ENCODE measurements at regions not wholly inside any gene's neighbourhood (a gene's known extent, or its start where the extent isn't known, plus 50 kb on each side); places are given as distances from the start of the nearest gene placed in this dataset.

- no peak for TF ChIP-seq SOX6 (IDR thresholded peaks at IDR 0.05)
- peak; percentile 82 for TF ChIP-seq SOX6 (CRISPR knock-in tag; IDR thresholded peaks at IDR 0.05)
- no peak for TF ChIP-seq SP5 (CRISPR knock-in tag; IDR thresholded peaks at IDR 0.05; ENCODE audit: borderline replicate concordance, low read depth)
- no peak for TF ChIP-seq ZNF282 (IDR thresholded peaks at IDR 0.05; ENCODE audit: partially characterized antibody)
- TF ChIP-seq IKZF4 (CRISPR knock-in tag; IDR thresholded peaks at IDR 0.05; ENCODE audit: borderline replicate concordance, low read depth, not compliant biosample characterization): no peak
- TF ChIP-seq ZNF33A (CRISPR knock-in tag; IDR thresholded peaks at IDR 0.05; ENCODE audit: borderline replicate concordance): peak; percentile 83; the same call in 1 of the 2 replicates
- no peak for TF ChIP-seq POLR2G (IDR thresholded peaks at IDR 0.05; ENCODE audit: low read depth, low read length)
- TF ChIP-seq CENPX (CRISPR knock-in tag; IDR thresholded peaks at IDR 0.05): no peak
- TF ChIP-seq ZZZ3 (CRISPR knock-in tag; IDR thresholded peaks at IDR 0.05; ENCODE audit: borderline replicate concordance): no peak
- no peak for TF ChIP-seq ZNF792 (CRISPR knock-in tag; IDR thresholded peaks at IDR 0.05)
- TF ChIP-seq NFKB2 (CRISPR knock-in tag; IDR thresholded peaks at IDR 0.05; ENCODE audit: borderline replicate concordance): no peak
- TF ChIP-seq PRDM15 (CRISPR knock-in tag; IDR thresholded peaks at IDR 0.05): no peak
- TF ChIP-seq ZKSCAN1 (IDR thresholded peaks at IDR 0.05; ENCODE audit: low read length): no peak
- no peak for TF ChIP-seq NFYC (CRISPR knock-in tag; IDR thresholded peaks at IDR 0.05)
- no peak for TF ChIP-seq IKZF1 (IDR thresholded peaks at IDR 0.05)
- TF ChIP-seq FUBP1 (CRISPR knock-in tag; IDR thresholded peaks at IDR 0.05; ENCODE audit: borderline replicate concordance): no peak
- TF ChIP-seq ZNF841 (CRISPR knock-in tag; IDR thresholded peaks at IDR 0.05; ENCODE audit: borderline replicate concordance): no peak
- TF ChIP-seq RFX3 (CRISPR knock-in tag; IDR thresholded peaks at IDR 0.05): no peak
- no peak for TF ChIP-seq ATRX (CRISPR knock-in tag; IDR thresholded peaks at IDR 0.05; ENCODE audit: borderline replicate concordance)
- TF ChIP-seq SNAI1 (CRISPR knock-in tag; IDR thresholded peaks at IDR 0.05; ENCODE audit: borderline replicate concordance): no peak
- TF ChIP-seq HNRNPLL (IDR thresholded peaks at IDR 0.05; ENCODE audit: low read depth, low read length, poor library complexity, severe bottlenecking): no peak
- TF ChIP-seq, protein P1, sequence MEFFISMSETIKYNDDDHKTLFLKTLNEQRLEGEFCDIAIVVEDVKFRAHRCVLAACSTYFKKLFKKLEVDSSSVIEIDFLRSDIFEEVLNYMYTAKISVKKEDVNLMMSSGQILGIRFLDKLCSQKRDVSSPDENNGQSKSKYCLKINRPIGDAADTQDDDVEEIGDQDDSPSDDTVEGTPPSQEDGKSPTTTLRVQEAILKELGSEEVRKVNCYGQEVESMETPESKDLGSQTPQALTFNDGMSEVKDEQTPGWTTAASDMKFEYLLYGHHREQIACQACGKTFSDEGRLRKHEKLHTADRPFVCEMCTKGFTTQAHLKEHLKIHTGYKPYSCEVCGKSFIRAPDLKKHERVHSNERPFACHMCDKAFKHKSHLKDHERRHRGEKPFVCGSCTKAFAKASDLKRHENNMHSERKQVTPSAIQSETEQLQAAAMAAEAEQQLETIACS (CRISPR knock-in tag; IDR thresholded peaks at IDR 0.05): no peak
- TF ChIP-seq, protein P2, sequence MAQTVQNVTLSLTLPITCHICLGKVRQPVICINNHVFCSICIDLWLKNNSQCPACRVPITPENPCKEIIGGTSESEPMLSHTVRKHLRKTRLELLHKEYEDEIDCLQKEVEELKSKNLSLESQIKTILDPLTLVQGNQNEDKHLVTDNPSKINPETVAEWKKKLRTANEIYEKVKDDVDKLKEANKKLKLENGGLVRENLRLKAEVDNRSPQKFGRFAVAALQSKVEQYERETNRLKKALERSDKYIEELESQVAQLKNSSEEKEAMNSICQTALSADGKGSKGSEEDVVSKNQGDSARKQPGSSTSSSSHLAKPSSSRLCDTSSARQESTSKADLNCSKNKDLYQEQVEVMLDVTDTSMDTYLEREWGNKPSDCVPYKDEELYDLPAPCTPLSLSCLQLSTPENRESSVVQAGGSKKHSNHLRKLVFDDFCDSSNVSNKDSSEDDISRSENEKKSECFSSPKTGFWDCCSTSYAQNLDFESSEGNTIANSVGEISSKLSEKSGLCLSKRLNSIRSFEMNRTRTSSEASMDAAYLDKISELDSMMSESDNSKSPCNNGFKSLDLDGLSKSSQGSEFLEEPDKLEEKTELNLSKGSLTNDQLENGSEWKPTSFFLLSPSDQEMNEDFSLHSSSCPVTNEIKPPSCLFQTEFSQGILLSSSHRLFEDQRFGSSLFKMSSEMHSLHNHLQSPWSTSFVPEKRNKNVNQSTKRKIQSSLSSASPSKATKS (CRISPR knock-in tag; IDR thresholded peaks at IDR 0.05): no peak
- TF ChIP-seq ZNF549 (CRISPR knock-in tag; IDR thresholded peaks at IDR 0.05): no peak
Observed at GRCh38 chr2:65918760-65919187, 486.4 kb upstream of the SPRED2 start (continued).
